ENCODE measurements at regions not wholly inside any gene's neighbourhood (a gene's known extent, or its start where the extent isn't known, plus 50 kb on each side); places are given as distances from the start of the nearest gene placed in this dataset.

DNA sequence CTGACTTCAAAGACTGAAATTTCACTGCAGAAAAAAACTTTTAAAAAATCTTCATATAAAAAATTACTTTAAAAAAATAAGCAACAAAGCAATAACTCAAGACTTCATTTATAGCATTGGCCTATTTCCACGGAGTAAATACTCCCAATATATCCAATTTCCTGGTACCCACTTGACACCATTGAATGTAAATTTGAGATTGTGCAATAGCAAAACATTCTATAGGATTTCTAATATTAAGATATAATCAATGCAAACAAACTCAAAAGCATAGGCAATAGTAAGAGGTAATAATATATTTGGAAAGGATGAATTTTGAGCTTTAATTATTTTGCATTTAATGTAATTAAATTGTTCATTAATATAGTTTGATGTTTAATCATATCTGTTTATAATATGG, 148.0 kb upstream of the CNTN6 start:
- TF ChIP-seq, protein P1, sequence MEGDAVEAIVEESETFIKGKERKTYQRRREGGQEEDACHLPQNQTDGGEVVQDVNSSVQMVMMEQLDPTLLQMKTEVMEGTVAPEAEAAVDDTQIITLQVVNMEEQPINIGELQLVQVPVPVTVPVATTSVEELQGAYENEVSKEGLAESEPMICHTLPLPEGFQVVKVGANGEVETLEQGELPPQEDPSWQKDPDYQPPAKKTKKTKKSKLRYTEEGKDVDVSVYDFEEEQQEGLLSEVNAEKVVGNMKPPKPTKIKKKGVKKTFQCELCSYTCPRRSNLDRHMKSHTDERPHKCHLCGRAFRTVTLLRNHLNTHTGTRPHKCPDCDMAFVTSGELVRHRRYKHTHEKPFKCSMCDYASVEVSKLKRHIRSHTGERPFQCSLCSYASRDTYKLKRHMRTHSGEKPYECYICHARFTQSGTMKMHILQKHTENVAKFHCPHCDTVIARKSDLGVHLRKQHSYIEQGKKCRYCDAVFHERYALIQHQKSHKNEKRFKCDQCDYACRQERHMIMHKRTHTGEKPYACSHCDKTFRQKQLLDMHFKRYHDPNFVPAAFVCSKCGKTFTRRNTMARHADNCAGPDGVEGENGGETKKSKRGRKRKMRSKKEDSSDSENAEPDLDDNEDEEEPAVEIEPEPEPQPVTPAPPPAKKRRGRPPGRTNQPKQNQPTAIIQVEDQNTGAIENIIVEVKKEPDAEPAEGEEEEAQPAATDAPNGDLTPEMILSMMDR (conservative IDR thresholded peaks at IDR 0.05; ENCODE audit: low read depth, low read length) = no peak
- TF ChIP-seq EZH2 (IDR thresholded peaks at IDR 0.05; ENCODE audit: borderline replicate concordance, low read depth, low read length, poor library complexity, severe bottlenecking) = no peak
